Mesenchymal stem cell (in vitro differentiated cells and primary cell): ENCODE measurements at regions not wholly inside any gene's neighbourhood (a gene's known extent, or its start where the extent isn't known, plus 50 kb on each side); places are given as distances from the start of the nearest gene placed in this dataset.

Source experiments
- DNase-seq: peaks from one replicate; pipeline ENCODE4 v3.0.0-alpha.2; 2013
- H2AFZ ChIP-seq: one replicate; pipeline ENCODE4 v1.6.1; 2013; ENCODE audit warnings: low read depth, mild to moderate bottlenecking, control low read depth, inconsistent platforms, low read length, moderate library complexity
- H2AK5ac ChIP-seq: 2 replicates; pipeline ENCODE4 v1.6.1; 2013; ENCODE audit warnings: low read length, moderate library complexity, mild to moderate bottlenecking, inconsistent platforms; ENCODE audit not compliant: severe bottlenecking
- H2BK120ac ChIP-seq: one replicate; pipeline ENCODE4 v1.6.1; 2013; ENCODE audit warnings: low read depth, mild to moderate bottlenecking, inconsistent platforms, low read length, moderate library complexity
- H2BK12ac ChIP-seq, 2 experiments: one replicate each; pipeline ENCODE4 v1.6.1; 2013; ENCODE audit warnings: inconsistent platforms in 2 of 2, low read length in 2 of 2, mild to moderate bottlenecking in 2 of 2, moderate library complexity in 2 of 2, control low read depth in 1 of 2
- H2BK15ac ChIP-seq: one replicate; pipeline ENCODE4 v1.6.1; 2013; ENCODE audit warnings: mild to moderate bottlenecking, low read depth, inconsistent platforms; ENCODE audit not compliant: poor library complexity, severe bottlenecking
- H2BK5ac ChIP-seq: 2 replicates; pipeline ENCODE4 v1.6.1; 2013; ENCODE audit warnings: low read depth, mild to moderate bottlenecking, low read length, control low read depth, inconsistent platforms; ENCODE audit not compliant: poor library complexity, severe bottlenecking
- H3K14ac ChIP-seq, 2 experiments: one replicate each; pipeline ENCODE4 v1.6.1; 2013; ENCODE audit warnings: inconsistent platforms in 2 of 2, low read length in 2 of 2, control low read depth in 1 of 2, mild to moderate bottlenecking in 1 of 2, moderate library complexity in 1 of 2
- H3K18ac ChIP-seq, 2 experiments: one replicate each; pipeline ENCODE4 v1.6.1; 2013; ENCODE audit warnings: inconsistent platforms in 2 of 2, low read length in 2 of 2, control low read depth in 1 of 2, low read depth in 1 of 2, mild to moderate bottlenecking in 1 of 2
- H3K23ac ChIP-seq, 2 experiments: one replicate each; pipeline ENCODE4 v1.6.1; 2013; ENCODE audit warnings: inconsistent platforms in 2 of 2, low read length in 2 of 2, mild to moderate bottlenecking in 2 of 2, moderate library complexity in 2 of 2, control low read depth in 1 of 2
- H3K27ac ChIP-seq: 2 replicates; pipeline ENCODE4 v1.5.1; 2013; ENCODE audit warnings: mild to moderate bottlenecking, moderate library complexity, low read length, control low read depth, inconsistent platforms; ENCODE audit not compliant: poor library complexity, severe bottlenecking
- H3K27me3 ChIP-seq, 2 experiments: 2 replicates each; pipeline versions ENCODE4 v1.6.1 to v1.7.0; 2013; ENCODE audit warnings: low read length in 2 of 2, mild to moderate bottlenecking in 2 of 2, moderate library complexity in 2 of 2, control low read depth in 1 of 2, inconsistent platforms in 1 of 2; ENCODE audit not compliant: control insufficient read depth in 1 of 2, insufficient read depth in 1 of 2
- H3K36me3 ChIP-seq, 2 experiments: 2 replicates each; pipeline versions ENCODE4 v1.6.1 to v1.7.0; 2013; ENCODE audit warnings: low read length in 2 of 2, control low read depth in 1 of 2, inconsistent platforms in 1 of 2, low read depth in 1 of 2, mild to moderate bottlenecking in 1 of 2; ENCODE audit not compliant: insufficient read depth in 2 of 2, control insufficient read depth in 1 of 2
- H3K4ac ChIP-seq, 2 experiments: one replicate each; pipeline ENCODE4 v1.6.1; 2013; ENCODE audit warnings: inconsistent platforms in 2 of 2, low read length in 2 of 2, mild to moderate bottlenecking in 2 of 2, moderate library complexity in 2 of 2, control low read depth in 1 of 2, low read depth in 1 of 2
- H3K4me1 ChIP-seq: 2 replicates; pipeline ENCODE4 v1.6.1; 2013; ENCODE audit warnings: low read depth, low read length, control low read depth; ENCODE audit not compliant: control insufficient read depth, insufficient read depth
- H3K4me2 ChIP-seq: 2 replicates; pipeline ENCODE4 v1.6.1; 2013; ENCODE audit warnings: low read length, mild to moderate bottlenecking, inconsistent platforms; ENCODE audit not compliant: poor library complexity, severe bottlenecking
- H3K4me3 ChIP-seq, 2 experiments: 2 replicates each; pipeline versions ENCODE4 v1.5.1 to v1.7.0; 2013; ENCODE audit warnings: low read length in 2 of 2, mild to moderate bottlenecking in 2 of 2, control low read depth in 1 of 2, low read depth in 1 of 2; ENCODE audit not compliant: insufficient read depth in 1 of 2
- H3K79me1 ChIP-seq: replicated peaks from 2 replicates; pipeline ENCODE4 v1.6.1; 2013; ENCODE audit warnings: mild to moderate bottlenecking, control low read depth, low read length, inconsistent platforms; ENCODE audit not compliant: poor library complexity, severe bottlenecking
- H3K9ac ChIP-seq: 2 replicates; pipeline ENCODE4 v1.7.0; 2013; ENCODE audit warnings: mild to moderate bottlenecking, low read length, moderate library complexity
- H3K9me3 ChIP-seq: 2 replicates; pipeline ENCODE4 v1.7.0; 2013; ENCODE audit warnings: mild to moderate bottlenecking, low read length; ENCODE audit not compliant: control insufficient read depth
- H4K8ac ChIP-seq: one replicate; pipeline ENCODE4 v1.6.1; 2013; ENCODE audit warnings: inconsistent platforms, mild to moderate bottlenecking, low read length, moderate library complexity
- H4K91ac ChIP-seq: one replicate; pipeline ENCODE4 v1.6.1; 2013; ENCODE audit warnings: mild to moderate bottlenecking, low read length, inconsistent platforms
- WGBS: methylation state at CpG from one replicate; pipeline ENCODE4 v1.1.7; 2013; ENCODE audit warnings: mixed read lengths; 5-methylcytosine and 5-hydroxymethylcytosine counted together

DNA sequence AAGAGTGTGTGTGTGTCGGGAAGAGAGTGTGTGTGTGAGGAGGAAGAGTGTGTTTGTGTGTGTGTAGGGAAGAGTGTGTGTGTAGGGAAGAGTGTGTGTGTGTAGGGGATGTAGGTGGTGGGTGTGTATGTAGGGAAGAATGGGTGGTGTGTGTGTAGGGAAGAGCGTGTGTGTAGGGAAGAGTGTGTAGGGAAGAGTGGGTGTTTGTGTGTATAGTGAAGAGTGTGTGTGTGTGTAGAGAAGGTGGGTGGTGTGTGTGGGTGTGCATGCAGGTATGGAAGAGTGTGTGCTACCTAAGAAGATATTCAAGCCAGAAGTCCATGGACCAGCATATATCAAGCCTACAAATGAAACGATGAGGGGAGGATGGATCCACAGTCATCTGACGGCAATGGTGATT is 265.8 kb downstream of the FGF9 start:
- Histone ChIP-seq H2BK12ac (no peak overlapping the region), H3K79me1 (no peaks in the 10 kb centered on the region), H3K36me3 (no peaks in the 10 kb centered on the region), H4K8ac (no peak overlapping the region), H3K9me3 (peaks cover 3% of the 10 kb centered on the region), H3K4ac (no peak overlapping the region), H4K91ac (no peak overlapping the region), H2BK15ac (no peak overlapping the region), H3K4me2 (no peak overlapping the region), H3K27me3 (no peaks in the 10 kb centered on the region), H2BK5ac (no peak overlapping the region), H3K4me1 (no peaks in the 10 kb centered on the region), H2AFZ (no peak overlapping the region), H2AK5ac (no peak overlapping the region), H3K4me3 (no peak overlapping the region), H2BK120ac (no peak overlapping the region), H3K23ac (no peak overlapping the region), H3K18ac (no peak overlapping the region), H3K14ac (no peak overlapping the region), H3K9ac (no peak overlapping the region), H3K27ac (no peak overlapping the region)
- 93% methylated on average over 2 of the region's 4 CpGs for WGBS
- DNase-seq = no peak

DNA sequence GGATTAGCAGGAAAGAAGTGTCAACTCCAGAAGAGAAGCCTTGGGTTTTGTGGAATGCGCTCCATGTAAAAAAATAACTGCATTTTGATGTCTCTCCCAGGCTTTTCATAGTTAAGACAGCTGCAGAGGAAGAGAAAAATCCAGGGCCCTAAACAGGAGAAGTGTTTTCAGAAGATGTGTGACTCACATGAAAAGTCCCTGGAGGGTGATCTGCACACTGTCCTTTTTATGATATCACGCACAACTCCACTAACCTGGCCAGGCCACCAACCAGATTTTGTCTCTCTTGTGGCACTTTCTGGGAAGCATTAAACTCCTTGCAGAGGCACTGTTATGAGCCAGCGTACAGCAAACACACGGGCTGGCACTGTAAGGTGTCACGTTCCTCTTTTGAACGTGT is 267.3 kb downstream of the FGF9 start:
- Histone ChIP-seq H3K9me3 (peaks cover 3% of the 10 kb centered on the region), H2AFZ (no peak overlapping the region), H3K14ac (no peak overlapping the region), H3K27me3 (no peaks in the 10 kb centered on the region), H3K36me3 (no peaks in the 10 kb centered on the region), H3K4ac (no peak overlapping the region), H3K4me2 (no peak overlapping the region), H2BK5ac (no peak overlapping the region), H2BK15ac (no peak overlapping the region), H3K9ac (no peak overlapping the region), H2AK5ac (no peak overlapping the region), H2BK12ac (no peak overlapping the region), H3K23ac (no peak overlapping the region), H3K18ac (no peak overlapping the region), H2BK120ac (no peak overlapping the region), H3K4me3 (no peak overlapping the region), H4K8ac (no peak overlapping the region), H3K27ac (no peak overlapping the region), H3K4me1 (no peaks in the 10 kb centered on the region), H4K91ac (no peak overlapping the region), H3K79me1 (no peaks in the 10 kb centered on the region)
- WGBS = 68% methylated on average over 4 of the region's 6 CpGs
- no peak for DNase-seq

DNA sequence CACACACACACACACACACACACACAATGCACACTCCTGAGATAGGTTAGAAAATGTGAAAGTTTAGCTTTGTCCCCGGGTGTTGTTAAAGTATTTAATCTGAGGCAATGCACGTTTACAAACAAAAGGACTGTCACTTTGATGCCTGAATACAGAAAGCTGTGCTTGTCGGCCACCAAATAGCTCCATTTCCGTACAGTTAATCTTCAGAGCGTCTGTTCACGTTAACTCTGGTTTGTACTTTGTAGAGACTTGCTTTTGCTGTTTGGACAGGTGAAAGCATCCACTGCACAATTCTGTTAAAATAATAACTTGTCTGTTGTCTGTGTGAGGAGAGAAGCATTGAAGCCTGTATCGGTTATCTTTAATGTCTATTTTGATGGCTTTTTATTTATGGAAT is 267.8 kb downstream of the FGF9 start:
- no peaks in the 10 kb centered on the region for H3K4me1 ChIP-seq
- H3K9ac ChIP-seq = no peak overlapping the region
- no peak overlapping the region for H3K27ac ChIP-seq
- 84% methylated on average over 7 of the region's 7 CpGs for WGBS
- no peaks in the 10 kb centered on the region for H3K36me3 ChIP-seq
- no peak overlapping the region for H2BK12ac ChIP-seq
- no peak overlapping the region for H3K14ac ChIP-seq
- no peak overlapping the region for H2BK5ac ChIP-seq
- H3K4ac ChIP-seq = no peak overlapping the region
- peaks cover 3% of the 10 kb centered on the region for H3K9me3 ChIP-seq
- no peak overlapping the region for H3K4me3 ChIP-seq
- no peak overlapping the region for H2BK15ac ChIP-seq
- H2AFZ ChIP-seq = no peak overlapping the region
- no peak for DNase-seq
- no peak overlapping the region for H2AK5ac ChIP-seq
- no peak overlapping the region for H3K18ac ChIP-seq
- H4K91ac ChIP-seq = no peak overlapping the region
- no peaks in the 10 kb centered on the region for H3K27me3 ChIP-seq
- no peaks in the 10 kb centered on the region for H3K79me1 ChIP-seq
- H3K4me2 ChIP-seq = no peak overlapping the region
- H4K8ac ChIP-seq = no peak overlapping the region
- no peak overlapping the region for H2BK120ac ChIP-seq
- H3K23ac ChIP-seq = no peak overlapping the region

DNA sequence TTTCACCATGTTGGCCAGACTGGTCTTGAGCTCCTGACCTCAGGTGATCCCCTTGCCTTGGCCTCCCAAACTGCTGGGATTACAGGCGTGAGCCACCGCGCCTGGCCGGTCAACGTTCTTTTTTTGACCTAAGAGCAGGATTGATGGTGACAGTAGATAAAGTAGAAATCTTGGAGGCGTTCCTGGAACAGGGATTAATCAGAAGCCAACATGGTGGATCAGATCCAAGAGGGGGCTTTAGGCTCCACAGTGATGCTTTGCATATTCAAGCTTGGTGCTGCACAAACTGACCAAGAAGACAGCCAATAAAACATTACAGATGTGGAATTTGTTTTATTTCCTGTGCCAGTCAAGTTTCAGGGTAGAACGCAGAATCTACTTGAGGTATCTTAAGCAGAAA is 271.2 kb downstream of the FGF9 start:
- Histone ChIP-seq H2AFZ (no peak overlapping the region), H2BK12ac (no peak overlapping the region), H2AK5ac (no peak overlapping the region), H4K8ac (no peak overlapping the region), H3K36me3 (no peaks in the 10 kb centered on the region), H3K18ac (no peak overlapping the region), H3K4ac (no peak overlapping the region), H4K91ac (no peak overlapping the region), H3K79me1 (no peaks in the 10 kb centered on the region), H3K4me3 (no peak overlapping the region), H3K9me3 (peaks cover 21% of the 10 kb centered on the region), H3K23ac (no peak overlapping the region), H3K27ac (no peak overlapping the region), H2BK15ac (no peak overlapping the region), H3K14ac (no peak overlapping the region), H3K4me2 (no peak overlapping the region), H2BK120ac (no peak overlapping the region), H3K27me3 (no peaks in the 10 kb centered on the region), H2BK5ac (no peak overlapping the region), H3K9ac (no peak overlapping the region), H3K4me1 (no peaks in the 10 kb centered on the region)
- 93% methylated on average over 7 of the region's 7 CpGs for WGBS
- DNase-seq = no peak
